K562 (cell line): ENCODE measurements at regions not wholly inside any gene's neighbourhood (a gene's known extent, or its start where the extent isn't known, plus 50 kb on each side); places are given as distances from the start of the nearest gene placed in this dataset.

Source experiments
- FOSL1 ChIP-seq: fragments of 200-800 bp; sonication (Bioruptor generic); conservative IDR thresholded peaks from 2 replicates; pipeline ENCODE4 v1.6.1; 2016; ENCODE audit warnings: missing genetic modification characterization, missing compliant biosample characterization
- KLF1 ChIP-seq: fragments of 450-650 bp; IDR thresholded peaks from 2 replicates; pipeline ENCODE4 v1.6.1; 2016; ENCODE audit warnings: missing genetic modification characterization, missing compliant biosample characterization
- NR2C2 ChIP-seq, 2 experiments: fragments of 200-800 bp in 1 of 2; sonication (Bioruptor generic) in 1 of 2; sonication (generic) in 1 of 2; formaldehyde crosslinking in 1 of 2; IDR thresholded peaks; 2 replicates each; pipeline versions ENCODE4 v1.6.1 to v1.8.0; 2016 to 2022; ENCODE audit warnings: mild to moderate bottlenecking in 1 of 2, missing compliant biosample characterization in 1 of 2, missing genetic modification characterization in 1 of 2, missing genetic modification reagents in 1 of 2
- RAD21 ChIP-seq, 2 experiments: fragments of 250-450 bp in 1 of 2; fragments of 450-650 bp in 1 of 2; sonication (Bioruptor Pico) in 1 of 2; formaldehyde crosslinking in 1 of 2; IDR thresholded peaks in 1 of 2; conservative IDR thresholded peaks in 1 of 2; 2 replicates each; pipeline versions ENCODE4 v1.4.0 to v1.8.0; 2020 to 2022; ENCODE audit warnings: mild to moderate bottlenecking in 2 of 2, moderate library complexity in 1 of 2
- RFX5 ChIP-seq: IDR thresholded peaks from 2 replicates; pipeline ENCODE4 v1.6.1; 2011; ENCODE audit warnings: low read depth, mild to moderate bottlenecking, improper control_type of control experiment, low read length
- RNF2 ChIP-seq: sonication (generic); IDR thresholded peaks from 2 replicates; pipeline ENCODE4 v1.6.1; 2016
- TAF1 ChIP-seq: IDR thresholded peaks from 2 replicates; pipeline ENCODE4 v1.6.1; 2011; ENCODE audit warnings: mild to moderate bottlenecking, low read length, moderate library complexity; ENCODE audit not compliant: insufficient read depth, control insufficient read depth, severe bottlenecking; ENCODE audit errors: extremely low read depth
- ZFX ChIP-seq: sonication (generic); formaldehyde crosslinking; IDR thresholded peaks from 2 replicates; pipeline ENCODE4 v1.8.0; 2022; ENCODE audit warnings: mild to moderate bottlenecking, missing genetic modification reagents, moderate library complexity
- ZNF282 ChIP-seq: sonication (generic); formaldehyde crosslinking; IDR thresholded peaks from 2 replicates; pipeline ENCODE4 v1.8.1; 2023; ENCODE audit warnings: missing genetic modification reagents
- ZSCAN32 ChIP-seq: fragments of 450-650 bp; formaldehyde crosslinking; IDR thresholded peaks from 2 replicates; pipeline ENCODE4 v1.4.0; 2020; ENCODE audit warnings: mild to moderate bottlenecking, moderate library complexity
- TF ChIP-seq, protein P1 (sequence below), 3 experiments: IDR thresholded peaks in 2 of 3; conservative IDR thresholded peaks in 1 of 3; 2 replicates each; pipeline ENCODE4 v1.5.1; 2011 to 2012; ENCODE audit warnings: low read length in 3 of 3, mild to moderate bottlenecking in 3 of 3, control low read depth in 2 of 3, improper control_type of control experiment in 1 of 3, inconsistent platforms in 1 of 3, low read depth in 1 of 3, mixed read lengths in 1 of 3, moderate library complexity in 1 of 3; ENCODE audit not compliant: insufficient read depth in 2 of 3
- TF ChIP-seq, protein P2 (sequence below): fragments of 450-650 bp; IDR thresholded peaks from one replicate; pipeline ENCODE4 v1.6.1; 2018; ENCODE audit warnings: mild to moderate bottlenecking, moderate library complexity; ENCODE audit not compliant: partially characterized antibody

DNA sequence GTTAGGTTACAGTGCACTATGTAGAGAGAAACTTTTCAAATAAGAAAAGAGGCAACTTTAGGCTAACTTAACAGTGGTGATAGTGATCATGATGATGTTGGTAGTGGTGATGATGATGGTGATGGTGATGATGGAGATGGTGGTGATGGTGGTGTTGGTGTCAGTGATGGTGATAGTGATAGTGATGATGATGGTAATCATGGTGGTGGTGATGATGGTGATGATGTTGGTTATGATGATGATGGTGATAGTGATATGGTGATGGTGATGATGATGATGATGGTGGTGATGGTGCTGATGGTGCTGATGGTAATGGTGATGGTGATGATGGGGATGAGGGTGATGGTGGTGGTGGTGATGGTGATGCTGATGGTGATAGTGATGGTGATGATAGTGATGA lies 107.4 kb downstream of the DLL1 start:
- TF ChIP-seq ZSCAN32 (CRISPR knock-in tag), result no peak
- no peak for TF ChIP-seq RAD21 (CRISPR knock-in tag; conservative IDR thresholded peaks at IDR 0.05 in 1 of 2, IDR thresholded peaks at IDR 0.05 in 1 of 2)
- TF ChIP-seq ZFX (CRISPR knock-in tag), result no peak
- no peak for TF ChIP-seq ZNF282
- no peak for TF ChIP-seq NR2C2 (CRISPR knock-in tag; IDR thresholded peaks at IDR 0.05)
- TF ChIP-seq NR2C2 (tag; IDR thresholded peaks at IDR 0.05), result no peak
- TF ChIP-seq TAF1, result no peak
- TF ChIP-seq RNF2, result no peak
- TF ChIP-seq, protein P1, sequence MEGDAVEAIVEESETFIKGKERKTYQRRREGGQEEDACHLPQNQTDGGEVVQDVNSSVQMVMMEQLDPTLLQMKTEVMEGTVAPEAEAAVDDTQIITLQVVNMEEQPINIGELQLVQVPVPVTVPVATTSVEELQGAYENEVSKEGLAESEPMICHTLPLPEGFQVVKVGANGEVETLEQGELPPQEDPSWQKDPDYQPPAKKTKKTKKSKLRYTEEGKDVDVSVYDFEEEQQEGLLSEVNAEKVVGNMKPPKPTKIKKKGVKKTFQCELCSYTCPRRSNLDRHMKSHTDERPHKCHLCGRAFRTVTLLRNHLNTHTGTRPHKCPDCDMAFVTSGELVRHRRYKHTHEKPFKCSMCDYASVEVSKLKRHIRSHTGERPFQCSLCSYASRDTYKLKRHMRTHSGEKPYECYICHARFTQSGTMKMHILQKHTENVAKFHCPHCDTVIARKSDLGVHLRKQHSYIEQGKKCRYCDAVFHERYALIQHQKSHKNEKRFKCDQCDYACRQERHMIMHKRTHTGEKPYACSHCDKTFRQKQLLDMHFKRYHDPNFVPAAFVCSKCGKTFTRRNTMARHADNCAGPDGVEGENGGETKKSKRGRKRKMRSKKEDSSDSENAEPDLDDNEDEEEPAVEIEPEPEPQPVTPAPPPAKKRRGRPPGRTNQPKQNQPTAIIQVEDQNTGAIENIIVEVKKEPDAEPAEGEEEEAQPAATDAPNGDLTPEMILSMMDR (IDR thresholded peaks at IDR 0.05 in 2 of 3, conservative IDR thresholded peaks at IDR 0.05 in 1 of 3; ENCODE audit: insufficient read depth in 2 of 3, low read depth in 1 of 3, low read length in 3 of 3), result no peak
- no peak for TF ChIP-seq FOSL1 (tag)
- TF ChIP-seq, protein P2, sequence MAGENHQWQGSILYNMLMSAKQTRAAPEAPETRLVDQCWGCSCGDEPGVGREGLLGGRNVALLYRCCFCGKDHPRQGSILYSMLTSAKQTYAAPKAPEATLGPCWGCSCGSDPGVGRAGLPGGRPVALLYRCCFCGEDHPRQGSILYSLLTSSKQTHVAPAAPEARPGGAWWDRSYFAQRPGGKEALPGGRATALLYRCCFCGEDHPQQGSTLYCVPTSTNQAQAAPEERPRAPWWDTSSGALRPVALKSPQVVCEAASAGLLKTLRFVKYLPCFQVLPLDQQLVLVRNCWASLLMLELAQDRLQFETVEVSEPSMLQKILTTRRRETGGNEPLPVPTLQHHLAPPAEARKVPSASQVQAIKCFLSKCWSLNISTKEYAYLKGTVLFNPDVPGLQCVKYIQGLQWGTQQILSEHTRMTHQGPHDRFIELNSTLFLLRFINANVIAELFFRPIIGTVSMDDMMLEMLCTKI, result no peak
- no peak for TF ChIP-seq KLF1
- TF ChIP-seq RFX5, result no peak
